ENCODE measurements at regions not wholly inside any gene's neighbourhood (a gene's known extent, or its start where the extent isn't known, plus 50 kb on each side); places are given as distances from the start of the nearest gene placed in this dataset.

- no peak for TF ChIP-seq CTCF (conservative IDR thresholded peaks at IDR 0.05)
- no peak for TF ChIP-seq EZH2 (IDR thresholded peaks at IDR 0.05; ENCODE audit: low read depth)
These were observed 947.8 kb downstream of the XPNPEP1 start for GRCh38 chr10:108975459-108976058.

Measured in PC-9 (cell line).